Calu3 (cell line): ENCODE measurements at regions not wholly inside any gene's neighbourhood (a gene's known extent, or its start where the extent isn't known, plus 50 kb on each side); places are given as distances from the start of the nearest gene placed in this dataset.

Experiments
- BruUV-seq: library from RNA; stranded (reverse); fragments of 400-500 nt; replicated peaks from 2 replicates; lab custom pipeline; 2021; lab: Mats Ljungman, UMichigan
- CTCF ChIA-PET: fragments of 300-600 bp; sonication (Branson Sonifier 250); formaldehyde crosslinking; loops from one replicate; lab custom pipeline; 2022; ENCODE audit warnings: antibody characterized with exemption; lab: Charles Lee
- DNase-seq: peaks from one replicate; pipeline ENCODE4 v3.0.0; 2022
- H3K27ac Mint-ChIP-seq: one replicate; pipeline ENCODE4 v1.8.0; 2022; ENCODE audit warnings: mixed read lengths; ENCODE audit not compliant: unreplicated experiment
- H3K27me3 Mint-ChIP-seq: one replicate; pipeline ENCODE4 v1.8.0; 2022; ENCODE audit warnings: mixed read lengths; ENCODE audit not compliant: unreplicated experiment
- H3K36me3 Mint-ChIP-seq: one replicate; pipeline ENCODE4 v1.8.0; 2022; ENCODE audit warnings: mild to moderate bottlenecking, moderate library complexity, mixed read lengths; ENCODE audit not compliant: insufficient read depth, unreplicated experiment
- H3K4me1 Mint-ChIP-seq: one replicate; pipeline ENCODE4 v1.8.0; 2022; ENCODE audit warnings: mild to moderate bottlenecking, low read depth, mixed read lengths; ENCODE audit not compliant: unreplicated experiment
- H3K4me3 Mint-ChIP-seq: one replicate; pipeline ENCODE4 v1.8.0; 2022; ENCODE audit warnings: mild to moderate bottlenecking, low read depth, moderate library complexity, mixed read lengths; ENCODE audit not compliant: unreplicated experiment
- H3K9me3 Mint-ChIP-seq: one replicate; pipeline ENCODE4 v1.8.0; 2022; ENCODE audit warnings: low read depth, mixed read lengths; ENCODE audit not compliant: unreplicated experiment
- CTCF ChIP-seq: fragments of 200-600 bp; IDR thresholded peaks from one replicate; pipeline ENCODE4 v1.8.0; 2022; ENCODE audit warnings: antibody characterized with exemption; ENCODE audit not compliant: unreplicated experiment
- intact Hi-C: fragments of 100-400 bp; cut with micrococcal nuclease; formaldehyde crosslinking; loops from one replicate; pipeline ENCODE4 v1.10.0; 2022; ENCODE audit not compliant: unreplicated experiment

DNA sequence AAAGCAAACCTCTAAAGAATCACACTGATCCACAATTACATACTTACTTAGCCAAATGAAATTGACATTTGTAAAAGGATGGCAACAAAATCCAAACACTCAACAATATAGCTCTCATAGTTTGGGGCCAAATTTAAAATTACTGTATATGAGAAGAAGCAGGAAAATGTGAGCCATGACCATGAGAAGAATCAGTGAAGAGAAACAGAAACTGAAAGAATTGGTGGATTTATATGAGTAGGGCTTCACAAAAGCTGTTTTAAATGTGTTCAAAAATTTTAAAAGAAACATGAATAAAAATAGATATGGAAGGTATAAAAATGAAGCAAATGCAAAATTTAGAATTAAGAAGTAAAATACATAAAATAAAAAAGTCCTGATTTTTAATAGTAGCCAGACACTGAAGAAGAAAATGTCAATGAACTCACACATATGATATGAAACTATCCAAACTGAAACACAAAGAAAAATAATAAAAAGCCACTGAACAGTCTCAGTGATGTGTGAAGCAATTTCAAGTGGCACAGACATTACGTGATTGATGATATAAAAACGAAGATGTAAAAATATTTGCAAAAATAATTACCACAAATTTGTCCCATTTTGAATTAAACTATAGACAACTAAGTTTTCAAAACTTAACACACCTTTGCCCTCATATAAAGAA lies 87.9 kb upstream of the MDGA2 start:
- no TSS peak for BruUV-seq
- Mint-ChIP-seq H3K9me3 (peaks cover 9% of the 10 kb centered on the region), H3K36me3 (no peaks in the 10 kb centered on the region), H3K27me3 (no peaks in the 10 kb centered on the region), H3K27ac (no peak overlapping the region), H3K4me3 (no peak overlapping the region), H3K4me1 (no peaks in the 10 kb centered on the region)
- TF ChIP-seq CTCF, result no peak
- no peak for DNase-seq
- CTCF ChIA-PET, result no interaction called here
- intact Hi-C loops, result no loop called here

- Mint-ChIP-seq H3K27me3 (no peaks in the 10 kb centered on the region), H3K36me3 (no peaks in the 10 kb centered on the region), H3K4me1 (no peaks in the 10 kb centered on the region), H3K27ac (no peak overlapping the region), H3K4me3 (no peak overlapping the region), H3K9me3 (peaks cover 3% of the 10 kb centered on the region)
- DNase-seq, result no peak
- no TSS peak for BruUV-seq
- TF ChIP-seq CTCF, result no peak
- CTCF ChIA-PET, result no interaction called here
- intact Hi-C loops, result no loop called here
These were observed 71.6 kb upstream of the MDGA2 start for GRCh38 chr14:47746986-47747385.

- BruUV-seq, result no TSS peak
- DNase-seq, result no peak
- intact Hi-C loops, result no loop called here
- no peak overlapping the region for H3K4me3 Mint-ChIP-seq
- CTCF ChIA-PET, result no interaction called here
- H3K27ac Mint-ChIP-seq, result no peak overlapping the region
- H3K9me3 Mint-ChIP-seq, result peaks cover 3% of the 10 kb centered on the region
- no peak for TF ChIP-seq CTCF
- H3K27me3 Mint-ChIP-seq, result no peaks in the 10 kb centered on the region
- no peaks in the 10 kb centered on the region for H3K36me3 Mint-ChIP-seq
- H3K4me1 Mint-ChIP-seq, result no peaks in the 10 kb centered on the region
These were observed 68.8 kb upstream of the MDGA2 start for GRCh38 chr14:47744155-47744554.

DNA sequence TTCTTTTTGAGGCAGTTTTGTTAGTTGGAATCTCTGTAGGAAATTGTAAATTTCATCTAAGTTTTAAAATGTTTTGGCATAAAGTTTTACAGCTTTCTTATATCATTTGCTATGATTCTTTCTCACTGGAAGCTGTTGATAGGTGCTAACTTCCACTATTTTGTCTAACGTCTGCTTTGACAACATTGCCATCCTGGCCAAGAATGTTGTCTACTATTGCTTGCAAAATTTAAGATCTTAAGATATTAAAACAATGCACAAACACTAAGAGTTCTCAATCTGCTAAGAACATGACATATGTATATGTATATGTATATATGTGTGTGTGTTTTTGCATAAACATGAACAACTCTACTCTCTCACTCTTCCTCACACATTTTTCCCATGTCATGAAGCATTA lies 64.1 kb upstream of the MDGA2 start:
- H3K9me3 Mint-ChIP-seq, result peaks cover 3% of the 10 kb centered on the region
- no TSS peak for BruUV-seq

More for the DNA sequence above, 64.1 kb upstream of the MDGA2 start:
- no peak overlapping the region for H3K27ac Mint-ChIP-seq
- no peaks in the 10 kb centered on the region for H3K36me3 Mint-ChIP-seq
- no peaks in the 10 kb centered on the region for H3K4me1 Mint-ChIP-seq
- TF ChIP-seq CTCF, result no peak
- intact Hi-C loops, result no loop called here
- DNase-seq, result no peak
- no peak overlapping the region for H3K4me3 Mint-ChIP-seq
- CTCF ChIA-PET, result no interaction called here
- H3K27me3 Mint-ChIP-seq, result no peaks in the 10 kb centered on the region
